HG02588 (cell line): ENCODE measurements at regions not wholly inside any gene's neighbourhood (a gene's known extent, or its start where the extent isn't known, plus 50 kb on each side); places are given as distances from the start of the nearest gene placed in this dataset.

Experiments used
- ATAC-seq: cut with Tn5 transposase; IDR thresholded peaks from one replicate; pipeline ENCODE4 v1.9.1; 2021; ENCODE audit warnings: mild to moderate bottlenecking, moderate library complexity; ENCODE audit not compliant: unreplicated experiment

DNA sequence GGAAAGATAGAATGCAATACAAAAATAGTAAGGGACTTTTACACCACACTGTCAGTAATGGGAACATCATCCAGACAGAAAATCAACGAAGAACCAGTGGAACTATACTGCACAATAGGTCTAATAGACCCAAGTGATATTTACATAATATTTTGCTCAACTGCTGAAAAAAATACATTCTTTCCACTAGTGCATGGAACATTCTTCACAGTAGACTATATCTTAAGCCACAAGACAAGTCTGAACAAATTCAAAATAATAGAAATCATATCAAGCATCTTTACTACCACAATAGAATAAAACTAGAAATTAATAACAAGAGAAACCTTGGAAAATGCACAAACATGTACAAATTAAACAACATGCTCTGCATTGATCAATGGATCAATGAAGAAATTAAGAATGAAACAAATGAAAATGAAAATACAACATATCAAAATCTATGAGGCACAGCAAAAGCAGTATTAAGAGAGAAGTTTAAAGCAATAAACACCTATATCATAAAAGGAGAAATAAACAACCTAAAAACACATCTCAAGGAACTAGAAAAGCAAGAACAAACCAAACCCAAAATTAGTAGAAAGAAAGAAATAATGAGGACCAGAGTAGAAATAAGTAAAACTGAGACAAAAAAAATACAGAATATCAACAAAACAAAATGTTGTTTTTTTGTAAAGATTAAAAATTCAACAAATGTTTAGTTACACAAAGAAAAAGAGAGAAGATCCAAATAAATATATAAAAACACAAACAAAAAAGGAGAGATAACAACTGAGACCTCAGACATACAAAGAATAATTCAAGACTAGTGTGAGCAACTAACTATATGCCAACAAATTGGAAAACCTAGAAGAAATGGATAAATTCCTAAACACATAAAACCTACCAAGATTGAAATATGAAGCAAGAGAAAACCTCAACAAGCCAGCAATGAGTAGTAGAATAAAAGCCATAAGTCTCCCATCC, 51.5 kb upstream of the ANTXR2 start:
- no peak for ATAC-seq
